Sigmoid colon (tissue), 4 donors: ENCODE measurements at regions not wholly inside any gene's neighbourhood (a gene's known extent, or its start where the extent isn't known, plus 50 kb on each side); places are given as distances from the start of the nearest gene placed in this dataset.
"Not testable (repeated sequence)": the region's sequence is repeated elsewhere in the genome, so short reads cannot be mapped to it uniquely, and the experiment has no call there.

ENCODE experiments used
- EP300 ChIP-seq, 4 donors: sonication (generic); formaldehyde crosslinking; IDR thresholded peaks; one replicate each; pipeline ENCODE4 v1.6.1; 2017; ENCODE audit warnings: antibody characterized with exemption in 4 of 4
- POLR2A ChIP-seq, 2 donors: fragments of 450-650 bp; IDR thresholded peaks; one replicate each; pipeline ENCODE4 v1.6.1; 2016; ENCODE audit warnings: antibody characterized with exemption in 2 of 2, mild to moderate bottlenecking in 2 of 2, moderate library complexity in 2 of 2

DNA sequence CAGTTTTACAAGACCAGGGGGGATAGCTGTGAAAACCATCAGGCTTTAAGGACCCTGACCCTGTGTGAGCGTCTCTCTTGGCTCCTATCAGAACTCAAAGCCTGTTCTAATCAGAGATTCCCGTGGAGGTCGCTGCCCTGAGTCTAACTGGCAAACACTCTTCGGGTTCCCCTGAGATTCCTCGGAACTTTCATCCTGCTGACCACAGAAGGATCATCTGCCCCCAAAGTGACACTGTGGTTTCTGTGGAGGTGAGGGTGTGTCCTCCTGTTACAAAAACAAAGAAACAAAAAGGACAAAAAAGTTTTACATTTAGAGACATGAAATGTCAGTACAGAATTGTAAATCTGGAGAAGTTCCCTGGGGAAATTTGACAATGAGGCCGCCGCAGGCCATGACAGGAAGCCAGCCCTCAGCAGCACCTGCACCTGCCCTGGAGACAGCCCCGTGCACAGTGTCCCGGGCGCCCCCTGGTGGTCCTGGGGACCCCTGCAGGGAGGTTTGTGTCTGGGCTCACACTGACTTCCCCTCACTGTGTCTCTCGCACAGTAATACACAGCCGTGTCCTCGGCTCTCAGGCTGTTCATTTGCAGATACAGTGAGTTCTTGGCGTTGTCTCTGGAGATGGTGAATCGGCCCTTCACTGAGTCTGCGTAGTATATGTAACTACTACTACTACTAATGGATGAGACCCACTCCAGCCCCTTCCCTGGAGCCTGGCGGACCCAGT is 708.3 kb downstream of the TMEM121 start:
- not testable (repeated sequence) for TF ChIP-seq POLR2A, EP300 (IDR thresholded peaks at IDR 0.05)
